HG02840 (cell line): ENCODE measurements at regions not wholly inside any gene's neighbourhood (a gene's known extent, or its start where the extent isn't known, plus 50 kb on each side); places are given as distances from the start of the nearest gene placed in this dataset.
"Not testable (repeated sequence)": the region's sequence is repeated elsewhere in the genome, so short reads cannot be mapped to it uniquely, and the experiment has no call there.

Source experiments
- ATAC-seq: cut with Tn5 transposase; IDR thresholded peaks from one replicate; pipeline ENCODE4 v1.9.1; 2021; ENCODE audit warnings: mild to moderate bottlenecking, moderate library complexity, moderate number of reproducible peaks; ENCODE audit not compliant: unreplicated experiment, low FRiP score

DNA sequence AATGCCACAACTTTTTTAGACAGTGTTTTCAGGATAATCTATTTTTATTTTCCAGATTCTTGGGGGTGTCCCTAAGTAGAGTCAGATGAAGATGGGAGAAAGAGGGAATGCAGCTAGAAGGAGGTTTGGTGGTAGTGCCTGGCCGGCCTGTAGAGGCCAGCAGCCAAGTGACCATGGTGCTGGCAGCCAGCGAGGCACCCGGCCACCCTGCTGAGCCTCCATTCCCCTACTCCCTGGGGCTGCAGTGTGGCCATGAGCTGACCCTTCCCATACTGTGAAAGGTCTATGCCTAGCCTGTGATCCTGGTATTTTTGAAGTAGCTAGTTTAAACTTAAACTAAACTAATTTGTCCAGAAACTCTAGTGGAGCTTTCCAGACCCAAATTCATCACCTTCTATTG, 268.6 kb downstream of the CYRIA start:
- ATAC-seq: no peak

DNA sequence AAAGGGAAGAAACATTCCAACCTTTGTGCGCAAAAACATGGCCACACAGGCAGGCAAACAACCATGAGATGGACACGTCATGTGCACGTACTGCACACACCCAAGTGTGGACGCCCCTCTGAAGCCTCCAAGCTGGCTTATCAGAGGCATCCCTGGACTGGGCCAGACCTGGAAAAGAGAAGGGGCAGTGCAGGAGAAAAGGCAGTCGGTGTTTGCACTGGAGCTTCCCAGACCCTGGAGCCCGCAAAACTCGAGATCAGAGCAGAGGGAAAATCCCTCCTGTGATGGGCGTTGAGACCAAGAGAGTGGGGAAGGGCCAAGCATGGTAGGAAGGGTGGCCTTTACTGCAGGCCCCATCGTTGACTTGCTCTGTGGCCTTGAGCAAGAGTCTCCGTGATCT, 269.5 kb downstream of the CYRIA start:
- ATAC-seq: no peak

DNA sequence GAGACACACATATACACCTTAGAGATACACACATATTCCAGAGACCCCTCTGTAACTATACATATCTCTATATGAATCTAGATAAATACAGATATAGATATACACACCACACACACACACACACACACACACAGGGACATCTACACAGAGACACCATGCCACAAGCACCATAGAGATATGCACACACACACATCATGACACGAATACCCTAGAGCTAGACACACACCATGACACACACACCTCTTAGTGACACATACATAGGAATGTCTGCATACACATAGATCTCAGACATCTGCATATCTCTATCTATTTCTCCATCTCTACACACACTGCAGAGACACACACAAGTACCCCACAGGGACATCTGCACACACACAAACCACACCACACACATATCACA, 270.0 kb downstream of the CYRIA start:
- no peak for ATAC-seq

DNA sequence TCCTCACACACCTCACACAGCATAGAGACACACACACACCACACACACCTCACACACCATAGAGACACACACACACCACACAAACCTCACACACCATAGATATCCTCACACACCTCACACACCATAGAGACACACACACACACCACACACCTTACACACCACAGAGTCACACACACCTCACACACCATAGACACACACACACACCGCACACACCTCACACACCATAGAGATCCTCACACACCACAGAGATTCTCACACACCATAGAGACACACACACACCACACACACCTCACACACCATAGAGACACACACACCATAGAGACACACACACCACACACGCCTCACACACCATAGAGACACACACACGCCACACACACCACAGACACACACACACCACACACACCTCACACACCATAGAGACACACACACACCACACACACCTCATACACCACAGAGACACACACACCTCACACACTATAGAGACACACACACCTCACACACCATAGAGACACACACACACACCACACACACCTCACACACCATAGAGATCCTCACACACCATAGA, 270.6 kb downstream of the CYRIA start:
- ATAC-seq: no peak

DNA sequence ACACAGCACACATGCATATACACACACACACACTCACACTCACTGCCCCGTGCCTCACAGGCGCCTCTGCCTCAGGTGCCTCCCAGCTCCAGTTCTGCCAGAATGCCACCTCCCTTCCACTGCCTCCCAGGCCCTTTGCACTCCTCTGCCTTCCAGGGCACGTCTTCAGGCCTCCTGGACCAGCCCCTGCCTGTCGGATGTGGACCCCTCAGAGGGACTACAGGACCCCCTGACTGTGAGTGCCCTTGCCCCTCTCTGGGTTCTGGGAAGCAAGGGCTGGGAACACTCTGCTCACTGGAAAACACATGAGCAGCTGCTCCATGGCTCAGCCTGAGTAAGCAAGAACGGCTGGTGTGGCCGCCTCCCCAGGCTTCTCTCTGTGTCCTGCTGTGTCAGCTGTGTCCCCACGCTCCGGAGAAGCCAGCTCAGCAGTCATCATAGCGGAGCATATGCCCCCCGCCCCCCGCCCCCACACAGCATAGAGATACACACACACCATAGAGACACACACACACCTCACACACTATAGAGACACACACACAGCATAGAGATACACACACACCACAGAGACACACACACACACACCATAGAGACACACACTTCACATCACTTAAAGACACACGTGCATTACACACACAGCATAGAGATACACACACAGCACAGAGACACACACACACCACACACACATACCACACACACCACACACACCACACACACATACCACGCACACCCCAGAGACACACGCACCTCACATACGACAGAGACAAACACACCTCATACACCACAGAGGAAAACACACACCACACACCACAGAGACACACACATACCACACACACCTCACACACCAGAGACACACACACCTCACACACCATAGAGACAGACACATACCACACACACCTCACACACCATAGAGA, 271.3 kb downstream of the CYRIA start:
- no peak for ATAC-seq

DNA sequence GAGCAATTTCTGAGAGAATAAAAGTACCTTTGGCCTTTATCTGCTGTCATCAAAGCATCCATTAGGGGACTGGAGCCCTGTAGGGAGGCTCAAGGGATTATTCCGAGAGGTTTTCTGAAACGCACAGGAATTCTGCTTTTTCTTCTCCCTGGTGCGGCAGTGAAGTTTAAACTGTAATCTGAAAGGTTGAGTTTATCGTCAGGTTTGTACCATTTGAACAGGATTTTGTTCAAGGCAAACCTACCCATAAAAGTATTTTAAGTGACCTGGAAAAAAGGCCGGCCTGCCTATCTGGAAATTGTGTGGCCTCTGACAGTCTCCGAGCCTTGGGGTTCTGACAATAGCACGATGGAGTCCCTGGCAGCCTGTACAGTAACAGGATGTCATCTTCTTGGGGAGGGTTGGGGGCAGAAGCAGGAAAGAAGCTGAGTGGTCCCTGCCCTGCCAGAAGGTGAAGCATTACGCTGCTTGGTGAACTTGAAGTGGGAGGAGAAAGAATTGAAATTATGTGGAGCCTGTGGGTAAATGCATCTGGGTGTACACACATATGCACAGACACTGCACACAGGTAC, 272.0 kb downstream of the CYRIA start:
- ATAC-seq: no peak

DNA sequence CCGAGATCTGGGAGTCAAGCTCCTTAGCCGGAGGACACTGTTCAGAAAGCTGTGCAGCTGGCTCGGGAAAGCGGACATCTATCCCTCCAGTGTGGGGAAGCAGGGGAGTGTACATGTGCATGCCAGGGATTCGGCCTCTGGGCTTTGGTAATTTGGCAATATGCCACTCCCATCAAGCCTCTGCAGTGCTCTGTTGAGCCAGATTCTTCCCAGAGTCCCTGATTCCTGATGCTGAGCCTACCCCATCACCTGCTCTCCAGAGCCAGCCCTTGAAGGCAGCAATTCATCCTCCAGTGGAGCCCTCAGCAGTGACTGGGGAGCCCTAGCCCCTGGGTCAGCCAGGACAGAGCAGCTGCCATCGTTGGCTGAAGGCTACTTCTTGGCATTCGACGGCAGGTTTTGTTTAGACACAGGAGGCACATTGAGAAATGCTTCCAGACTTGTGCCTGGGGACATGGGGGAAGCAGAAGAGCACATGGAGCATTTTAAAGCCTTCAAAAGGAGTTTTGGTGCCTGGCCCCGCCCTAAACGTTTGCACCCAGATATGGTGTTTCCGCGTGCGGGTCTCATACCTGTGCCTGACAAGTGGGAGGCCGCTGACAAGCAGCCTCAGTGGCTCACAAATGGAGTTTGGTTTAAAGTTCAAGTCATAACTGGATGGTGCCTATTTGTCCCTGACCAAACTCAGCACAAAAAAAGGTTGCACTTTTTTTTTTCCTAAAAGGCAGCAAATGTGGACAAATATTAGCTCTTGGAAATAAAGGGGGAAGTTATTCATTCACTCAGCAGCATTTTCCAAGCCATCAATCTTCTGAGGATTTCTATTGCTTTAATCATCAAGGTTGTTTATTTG, 272.8 kb downstream of the CYRIA start:
- ATAC-seq: no peak

DNA sequence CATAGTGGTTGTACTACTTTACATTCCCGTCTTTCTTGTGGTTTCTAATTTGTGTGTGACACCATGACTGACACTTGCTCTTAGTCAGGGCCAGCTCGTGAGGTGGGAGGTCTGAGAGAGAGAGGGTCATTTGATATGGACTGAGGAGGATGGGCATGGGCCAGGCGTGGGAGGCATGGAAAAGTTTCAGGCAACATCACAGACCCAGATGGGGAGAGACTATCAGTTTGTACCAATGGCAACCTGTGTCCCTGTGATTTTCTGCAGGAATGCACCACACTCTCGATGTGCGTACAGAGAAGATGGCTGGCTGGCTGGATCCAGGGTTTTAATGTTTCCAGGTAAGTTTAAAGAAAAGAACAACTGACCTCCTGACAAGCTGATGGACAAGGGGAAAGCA, 273.6 kb downstream of the CYRIA start:
- ATAC-seq: no peak

DNA sequence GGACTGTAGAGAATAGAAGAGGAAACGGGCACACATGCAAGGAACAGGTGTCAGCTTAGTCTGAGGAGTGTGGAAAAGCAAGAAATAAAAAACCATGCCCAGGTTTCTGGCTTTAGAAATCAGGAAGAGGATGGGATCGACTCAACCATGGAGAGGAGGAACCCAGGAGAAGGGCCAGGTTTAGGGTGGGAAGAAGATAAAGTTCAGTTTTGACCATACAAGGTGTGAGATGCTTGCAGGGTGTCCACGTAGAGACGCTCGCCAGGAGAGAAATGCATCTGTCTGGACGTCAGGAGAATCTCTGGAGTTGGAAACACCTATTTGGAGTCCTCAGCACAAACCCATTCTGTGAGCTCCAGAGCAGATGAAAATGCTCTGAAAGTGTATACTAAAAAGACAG, 275.1 kb downstream of the CYRIA start:
- ATAC-seq: no peak

DNA sequence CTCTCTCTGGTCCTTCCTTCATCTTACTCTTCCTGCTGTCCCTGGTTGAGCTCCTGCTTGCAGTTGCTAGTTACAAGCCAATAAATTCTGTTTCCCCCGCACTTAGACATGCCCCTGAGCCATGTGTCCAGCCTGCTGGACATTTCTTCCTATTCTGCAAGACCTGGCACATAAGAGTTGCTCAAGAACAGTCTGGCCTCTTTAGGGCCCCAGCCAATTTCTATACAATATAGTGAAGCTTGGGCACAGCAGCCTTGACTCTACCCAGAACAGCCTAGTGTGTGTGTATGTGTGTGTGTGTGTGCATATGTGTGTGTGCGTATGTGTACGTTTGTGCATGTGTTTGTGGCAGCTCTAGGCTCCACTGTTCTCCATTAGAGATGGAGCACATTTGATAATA, 276.0 kb downstream of the CYRIA start:
- ATAC-seq: no peak

DNA sequence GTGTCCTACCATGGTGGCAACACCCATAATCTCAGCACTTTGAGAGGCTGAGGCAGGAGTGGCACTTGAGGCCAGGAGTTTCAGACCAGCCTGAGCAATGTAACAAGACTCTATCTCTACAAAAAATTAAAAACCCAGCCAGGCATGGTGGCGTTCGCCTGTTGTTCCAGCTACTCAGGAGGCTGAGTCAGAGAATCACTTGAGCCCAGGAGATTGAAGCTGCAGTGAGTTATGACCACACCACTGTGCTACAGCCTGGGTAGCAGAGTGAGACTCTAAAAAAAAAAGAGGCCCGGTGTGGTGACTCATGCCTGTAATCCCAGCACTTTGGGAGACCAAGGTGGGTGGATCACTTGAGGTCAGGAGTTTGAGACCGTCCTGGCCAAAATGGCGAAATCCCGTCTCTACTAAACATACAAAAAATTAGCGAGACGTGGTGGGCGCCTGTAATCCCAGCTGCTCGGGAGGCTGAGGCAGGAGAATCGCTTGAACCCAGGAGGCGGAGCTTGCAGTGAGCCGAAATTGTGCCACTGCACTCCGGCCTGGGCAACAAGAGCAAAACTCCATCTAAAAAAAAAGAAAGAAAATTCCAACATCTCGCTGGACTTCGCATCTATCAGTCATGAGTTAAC, 277.3 kb downstream of the CYRIA start:
- not testable (repeated sequence) for ATAC-seq

DNA sequence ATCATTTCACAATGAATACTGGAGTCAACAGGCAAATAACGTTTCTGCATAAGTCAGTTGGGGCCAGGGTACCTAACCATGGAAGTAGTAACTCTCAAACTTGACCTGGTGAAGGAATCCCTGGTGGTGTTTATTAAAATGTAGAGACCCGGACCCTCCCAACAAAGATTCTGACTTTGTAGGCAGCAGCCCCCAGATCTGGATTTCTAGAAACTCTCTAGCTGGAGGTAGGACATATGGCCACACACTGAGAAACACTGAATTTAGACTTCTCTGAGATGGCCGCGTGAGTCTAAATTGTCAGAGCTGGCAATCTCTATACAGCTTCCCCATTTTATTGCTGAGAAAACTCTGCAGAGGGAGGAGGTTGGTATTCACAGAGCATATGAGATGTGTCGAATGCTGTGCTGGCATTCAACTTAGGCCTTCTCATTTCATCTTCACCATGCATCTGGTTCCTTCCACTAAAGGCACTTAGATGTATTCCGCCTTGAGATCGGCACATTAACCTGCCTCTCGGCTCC, 278.1 kb downstream of the CYRIA start:
- ATAC-seq: no peak

DNA sequence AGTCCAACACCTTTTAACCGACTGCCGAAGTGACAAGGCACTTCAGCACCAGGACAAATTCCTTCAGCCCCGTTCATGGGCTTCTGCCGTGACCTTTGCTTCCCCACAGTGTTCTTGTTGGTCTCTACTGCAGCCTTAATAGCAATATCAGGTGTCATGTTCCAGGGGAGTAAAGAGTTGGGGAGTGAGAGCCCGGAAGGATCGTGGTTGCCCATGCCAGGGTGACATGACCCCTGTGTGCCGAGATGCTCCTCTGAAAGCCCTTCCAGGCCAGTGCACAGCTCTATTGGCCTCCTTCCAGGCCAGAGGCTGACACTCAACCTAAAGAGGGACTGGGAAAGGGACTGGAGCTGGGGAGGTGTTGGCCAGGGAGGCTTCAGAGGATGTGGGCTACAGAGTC, 279.2 kb downstream of the CYRIA start:
- ATAC-seq: no peak

DNA sequence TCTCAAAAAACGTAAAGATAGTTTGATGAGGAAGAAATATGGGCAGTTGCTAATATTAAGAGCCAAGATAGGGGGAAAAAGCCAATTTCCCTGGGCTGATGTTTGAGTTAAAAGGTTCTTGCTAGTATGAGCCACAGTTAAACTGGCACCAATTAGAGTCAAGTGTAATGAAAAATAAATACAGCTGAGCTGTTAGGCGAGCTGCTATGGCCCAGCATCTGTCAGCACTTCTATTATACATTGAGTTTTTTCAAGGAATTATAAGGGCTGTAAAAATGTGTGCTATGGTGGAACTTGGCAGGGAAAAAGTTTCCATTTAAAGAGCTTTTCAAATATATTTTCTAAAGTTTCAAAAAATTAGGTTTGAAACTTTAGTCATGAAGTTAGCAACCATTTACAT, 279.6 kb downstream of the CYRIA start:
- ATAC-seq: no peak

DNA sequence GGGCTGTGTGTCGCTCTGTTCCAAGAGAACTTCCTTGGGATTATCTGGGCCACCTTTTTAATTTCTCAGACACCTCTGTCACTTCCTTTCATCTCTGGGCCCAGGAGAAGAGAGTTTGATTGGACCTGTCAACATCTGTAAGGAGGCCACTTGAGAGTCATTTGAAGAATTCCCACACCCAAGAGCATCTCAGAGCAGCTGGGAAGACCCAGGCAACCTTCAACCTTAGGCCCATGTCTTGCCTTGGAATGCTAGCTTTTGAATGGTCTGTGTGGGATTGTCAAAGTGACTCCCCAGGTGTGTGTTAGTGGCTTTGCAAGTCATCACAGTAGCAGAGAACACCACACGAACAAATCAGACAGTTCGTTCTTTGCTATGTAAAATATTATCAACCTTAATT, 280.3 kb downstream of the CYRIA start:
- ATAC-seq: no peak

DNA sequence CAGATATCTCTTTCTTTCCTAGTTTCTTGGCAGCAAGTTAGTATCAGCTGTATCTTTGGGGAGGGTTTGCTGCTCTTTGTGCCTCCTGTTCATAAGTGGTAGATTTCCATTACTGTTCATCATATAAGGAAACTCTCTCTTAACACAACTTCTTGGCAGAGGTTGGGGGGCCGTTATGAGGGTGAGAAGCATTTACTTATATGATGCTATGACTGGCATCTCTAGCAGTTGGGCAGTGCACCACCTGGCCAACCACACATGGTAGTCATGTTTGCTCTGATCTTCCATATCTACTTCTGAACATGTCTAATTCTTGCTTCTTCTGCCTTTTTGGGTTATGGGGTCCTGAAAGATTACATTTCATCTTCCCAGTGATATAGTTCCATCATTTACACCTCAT, 282.2 kb downstream of the CYRIA start:
- no peak for ATAC-seq

DNA sequence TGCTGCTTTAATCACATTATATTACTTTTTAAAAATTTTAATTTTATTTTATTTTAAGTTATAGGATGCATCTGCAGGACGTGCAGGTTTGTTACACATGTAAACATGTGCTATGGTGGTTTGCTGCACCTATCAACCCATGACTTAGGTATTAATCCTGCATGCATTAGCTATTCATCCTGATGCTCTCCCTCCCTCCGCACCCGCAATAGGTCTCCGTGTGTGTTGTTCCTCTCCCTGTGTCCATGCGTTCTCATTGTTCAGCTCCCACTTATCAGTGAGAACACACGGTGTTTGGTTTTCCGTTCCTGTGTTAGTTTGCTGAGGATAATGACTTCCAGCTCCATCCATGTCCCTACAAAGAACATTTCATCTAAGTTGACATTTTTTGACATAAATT, 283.2 kb downstream of the CYRIA start:
- ATAC-seq: no peak

DNA sequence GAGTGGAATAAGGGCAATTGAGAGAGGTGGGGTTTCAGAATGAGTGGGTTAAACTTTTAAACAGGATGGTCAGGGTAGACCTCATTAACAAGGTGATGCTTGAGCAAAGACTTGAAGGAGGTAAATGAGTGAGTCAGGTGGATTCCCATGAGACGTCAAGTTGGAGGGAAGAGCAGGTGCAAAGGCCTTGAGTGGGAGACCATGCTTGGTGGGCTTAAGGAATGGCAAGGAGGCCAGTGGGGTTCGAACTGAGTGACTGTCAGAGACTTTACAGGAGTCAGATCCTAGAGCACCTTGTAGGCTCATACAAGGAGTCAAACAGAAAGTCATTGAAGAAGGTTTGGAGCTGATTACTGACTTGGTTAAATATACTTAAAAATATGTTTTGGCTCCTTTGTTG, 284.1 kb downstream of the CYRIA start:
- no peak for ATAC-seq

DNA sequence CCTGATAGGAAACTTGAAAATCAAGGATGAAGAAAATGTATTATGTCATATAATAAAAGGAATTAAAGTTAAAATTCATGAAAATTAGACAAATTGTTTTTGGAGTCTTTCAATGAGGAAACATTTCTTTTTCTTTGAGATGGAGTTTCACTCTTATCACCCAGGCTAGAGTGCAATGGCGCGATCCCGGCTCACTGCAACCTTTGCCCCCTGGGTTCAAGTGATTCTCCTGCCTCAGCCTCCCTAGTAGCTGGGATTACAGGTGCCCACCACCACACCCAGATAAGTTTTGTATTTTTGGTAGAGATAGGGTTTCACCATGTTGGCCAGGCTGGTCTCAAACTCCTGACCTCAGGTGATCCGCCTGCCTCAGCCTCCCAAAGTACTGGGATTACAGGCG, 285.7 kb downstream of the CYRIA start:
- ATAC-seq: not testable (repeated sequence)

DNA sequence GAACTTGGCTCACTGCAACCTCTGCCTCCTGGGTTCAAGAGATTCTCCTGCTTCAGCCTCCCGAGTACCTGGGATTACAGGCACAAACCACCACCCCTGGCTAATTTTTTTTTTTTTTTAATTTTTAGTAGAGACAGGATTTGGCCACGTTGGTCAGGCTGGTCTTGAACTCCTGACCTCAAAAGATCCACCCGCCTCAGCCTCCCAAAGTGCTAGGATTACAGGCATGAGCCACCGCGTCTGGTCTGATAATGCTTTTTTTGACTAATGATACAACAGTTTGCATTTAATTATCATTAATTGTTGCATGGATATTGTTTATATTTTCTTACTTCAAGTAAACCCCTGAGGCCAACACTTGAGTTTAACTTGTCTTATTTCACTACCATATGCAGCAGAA, 286.6 kb downstream of the CYRIA start:
- ATAC-seq: not testable (repeated sequence)
